GM23248 (cell line): ENCODE measurements at regions not wholly inside any gene's neighbourhood (a gene's known extent, or its start where the extent isn't known, plus 50 kb on each side); places are given as distances from the start of the nearest gene placed in this dataset.

Experiments
- DNase-seq: peaks from one replicate; pipeline ENCODE4 v3.0.0-alpha.2; 2015
- H2AFZ ChIP-seq: fragments of 200-600 bp; sonication (generic); 2 replicates; pipeline ENCODE4 v1.6.1; 2016; ENCODE audit warnings: antibody characterized with exemption
- H3F3A ChIP-seq: fragments of 200-600 bp; sonication (generic); 2 replicates; pipeline ENCODE4 v1.6.1; 2016; ENCODE audit warnings: mild to moderate bottlenecking, antibody characterized with exemption, mixed run types; ENCODE audit not compliant: insufficient read depth
- H3K27ac ChIP-seq: fragments of 200-600 bp; sonication (generic); 2 replicates; pipeline ENCODE4 v1.5.1; 2016; ENCODE audit warnings: mild to moderate bottlenecking
- H3K27me3 ChIP-seq: fragments of 200-600 bp; sonication (generic); replicated peaks from 2 replicates; pipeline ENCODE4 v1.6.1; 2016; ENCODE audit warnings: mild to moderate bottlenecking; ENCODE audit not compliant: insufficient read depth
- H3K36me3 ChIP-seq: fragments of 200-600 bp; sonication (generic); 2 replicates; pipeline ENCODE4 v1.6.1; 2016; ENCODE audit warnings: low read depth, mild to moderate bottlenecking
- H3K4me1 ChIP-seq: fragments of 200-600 bp; sonication (generic); 2 replicates; pipeline ENCODE4 v1.6.1; 2016; ENCODE audit warnings: mild to moderate bottlenecking; ENCODE audit not compliant: insufficient read depth
- H3K4me2 ChIP-seq: fragments of 200-600 bp; sonication (generic); one replicate; pipeline ENCODE4 v1.6.1; 2016; ENCODE audit warnings: mild to moderate bottlenecking; ENCODE audit not compliant: unreplicated experiment
- H3K4me3 ChIP-seq: fragments of 200-600 bp; sonication (generic); 2 replicates; pipeline ENCODE4 v1.5.1; 2016; ENCODE audit warnings: mild to moderate bottlenecking
- H3K79me2 ChIP-seq: fragments of 200-600 bp; sonication (generic); 2 replicates; pipeline ENCODE4 v1.6.1; 2016; ENCODE audit warnings: mild to moderate bottlenecking; ENCODE audit not compliant: insufficient read depth
- H3K9ac ChIP-seq: fragments of 200-600 bp; sonication (generic); 2 replicates; pipeline ENCODE4 v1.6.1; 2016; ENCODE audit warnings: mild to moderate bottlenecking
- H3K9me2 ChIP-seq: fragments of 200-600 bp; sonication (generic); 2 replicates; pipeline ENCODE4 v1.6.1; 2016; ENCODE audit warnings: mixed run types, mild to moderate bottlenecking, moderate library complexity; ENCODE audit not compliant: insufficient read depth
- H3K9me3 ChIP-seq: fragments of 200-600 bp; sonication (generic); one replicate; pipeline ENCODE4 v1.6.1; 2017; ENCODE audit warnings: low read depth
- H4K20me1 ChIP-seq: fragments of 200-600 bp; sonication (generic); 2 replicates; pipeline ENCODE4 v1.6.0; 2016; ENCODE audit not compliant: insufficient read depth
- EZH2 ChIP-seq: fragments of 200-600 bp; sonication (generic); IDR thresholded peaks from 2 replicates; pipeline ENCODE4 v1.6.1; 2018; ENCODE audit warnings: antibody characterized with exemption, mild to moderate bottlenecking; ENCODE audit not compliant: insufficient read depth, poor library complexity, severe bottlenecking
- EZH2phosphoT487 ChIP-seq: fragments of 200-600 bp; sonication (generic); IDR thresholded peaks from 2 replicates; pipeline ENCODE4 v1.6.1; 2018; ENCODE audit warnings: antibody characterized with exemption, moderate library complexity, mild to moderate bottlenecking, low read depth; ENCODE audit not compliant: insufficient read depth
- WGBS, 2 experiments: methylation state at CpG; one replicate each; pipeline ENCODE4 v1.1.6; 2015 to 2017; ENCODE audit warnings: low lambda C conversion rate in 2 of 2, low coverage in 1 of 2; ENCODE audit errors: missing lambda C conversion rate in 2 of 2; 5-methylcytosine and 5-hydroxymethylcytosine counted together
- in situ Hi-C: fragments of 300-500 bp; cut with MboI; formaldehyde crosslinking; loops from 2 replicates; pipeline ENCODE4 v1.15.0; 2020

DNA sequence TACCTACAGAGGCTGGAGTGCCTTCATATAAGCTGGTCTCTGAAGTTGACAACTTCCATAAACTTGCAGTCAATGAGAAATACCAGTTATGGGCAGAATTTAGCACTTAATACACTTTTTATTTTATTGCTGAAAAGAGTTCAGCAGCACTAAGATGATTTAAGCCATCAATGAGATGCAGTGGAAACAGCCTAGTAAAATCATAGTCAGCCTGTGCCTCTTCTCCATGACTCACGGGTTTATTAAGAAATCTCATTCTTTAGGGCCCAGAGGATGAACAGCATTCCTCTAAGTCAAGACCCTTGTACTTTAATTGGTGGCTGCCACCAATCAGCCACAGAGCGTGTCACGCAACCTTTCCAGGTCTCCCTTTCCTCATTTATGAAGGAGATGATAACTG lies 1357.9 kb upstream of the CELF4 start:
- no peaks in the 10 kb centered on the region for H3K27me3 ChIP-seq
- H2AFZ ChIP-seq = no peak overlapping the region
- no peak overlapping the region for H3K27ac ChIP-seq
- H4K20me1 ChIP-seq = no peaks in the 10 kb centered on the region
- no peaks in the 10 kb centered on the region for H3K79me2 ChIP-seq
- H3F3A ChIP-seq = no peaks in the 10 kb centered on the region
- no peaks in the 10 kb centered on the region for H3K36me3 ChIP-seq
- no peak for DNase-seq
- no peak overlapping the region for H3K4me2 ChIP-seq
- H3K4me3 ChIP-seq = no peak overlapping the region
- no peak for TF ChIP-seq EZH2phosphoT487
- no peak for TF ChIP-seq EZH2
- no peaks in the 10 kb centered on the region for H3K9me2 ChIP-seq
- 42 to 48% methylated on average over 3 of the region's 3 CpGs for WGBS, 2 experiments
- H3K4me1 ChIP-seq = no peaks in the 10 kb centered on the region
- H3K9me3 ChIP-seq = no peaks in the 10 kb centered on the region
- in situ Hi-C loops = no loop called here
- no peak overlapping the region for H3K9ac ChIP-seq

DNA sequence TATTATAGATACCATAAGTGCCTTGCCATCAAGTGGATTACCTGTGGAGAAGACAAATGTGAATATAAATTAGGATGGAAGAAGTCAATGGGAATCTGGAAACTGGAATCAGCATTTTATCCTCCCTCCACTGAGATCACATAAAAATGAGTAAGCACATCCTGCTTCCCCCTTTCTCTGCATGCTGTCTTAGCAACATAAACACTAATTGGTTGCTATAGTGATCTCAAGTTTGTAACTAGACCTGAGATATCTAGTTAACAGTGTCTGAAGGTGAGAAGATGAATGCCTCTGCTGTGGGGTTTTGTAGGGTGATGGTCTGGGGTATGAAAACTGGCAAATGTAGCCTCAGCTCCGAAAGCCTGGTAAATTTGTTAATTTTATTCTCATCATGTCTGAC lies 1357.5 kb upstream of the CELF4 start:
- Histone ChIP-seq H3F3A (no peaks in the 10 kb centered on the region), H3K9me3 (no peaks in the 10 kb centered on the region), H3K4me3 (no peak overlapping the region), H3K27ac (no peak overlapping the region), H3K9me2 (no peaks in the 10 kb centered on the region), H3K27me3 (no peaks in the 10 kb centered on the region), H3K79me2 (no peaks in the 10 kb centered on the region), H3K4me2 (no peak overlapping the region), H3K4me1 (no peaks in the 10 kb centered on the region), H4K20me1 (no peaks in the 10 kb centered on the region), H3K36me3 (no peaks in the 10 kb centered on the region), H3K9ac (no peak overlapping the region), H2AFZ (no peak overlapping the region)
- no peak for DNase-seq
- 8 to 11% methylated on average over 1 of the region's 1 CpG for WGBS, 2 experiments
- in situ Hi-C loops = no loop called here
- no peak for TF ChIP-seq EZH2
- TF ChIP-seq EZH2phosphoT487 = no peak

DNA sequence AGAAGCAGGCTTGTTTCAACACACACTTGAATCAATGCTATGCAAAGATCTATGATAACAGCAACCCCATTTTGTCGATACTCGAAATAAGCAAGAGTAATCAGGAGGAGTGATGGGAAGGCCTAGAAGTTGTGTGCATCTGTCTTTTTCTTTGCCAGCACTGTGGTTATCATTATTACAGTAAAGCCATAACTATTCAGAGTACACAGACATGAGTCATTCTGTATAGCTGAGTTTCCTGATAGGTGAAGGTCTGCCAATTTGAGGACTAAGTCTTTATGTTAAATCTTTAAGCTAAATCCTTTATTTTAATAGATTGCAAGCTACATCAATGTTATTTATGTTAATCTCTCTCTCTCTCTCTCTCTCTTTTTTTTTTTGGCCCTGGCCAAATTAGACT lies 1344.4 kb upstream of the CELF4 start:
- Histone ChIP-seq H3K9ac (no peak overlapping the region), H3K36me3 (no peaks in the 10 kb centered on the region), H3K4me3 (no peak overlapping the region), H3K4me1 (no peaks in the 10 kb centered on the region), H3F3A (no peaks in the 10 kb centered on the region), H3K27me3 (no peaks in the 10 kb centered on the region), H3K27ac (no peak overlapping the region), H3K9me2 (no peaks in the 10 kb centered on the region), H3K79me2 (no peaks in the 10 kb centered on the region), H3K9me3 (no peaks in the 10 kb centered on the region), H3K4me2 (no peak overlapping the region), H2AFZ (no peak overlapping the region), H4K20me1 (no peaks in the 10 kb centered on the region)
- TF ChIP-seq EZH2phosphoT487 = no peak
- no peak for TF ChIP-seq EZH2
- in situ Hi-C loops = no loop called here
- 44 to 49% methylated on average over 2 of the region's 2 CpGs for WGBS, 2 experiments
- no peak for DNase-seq

DNA sequence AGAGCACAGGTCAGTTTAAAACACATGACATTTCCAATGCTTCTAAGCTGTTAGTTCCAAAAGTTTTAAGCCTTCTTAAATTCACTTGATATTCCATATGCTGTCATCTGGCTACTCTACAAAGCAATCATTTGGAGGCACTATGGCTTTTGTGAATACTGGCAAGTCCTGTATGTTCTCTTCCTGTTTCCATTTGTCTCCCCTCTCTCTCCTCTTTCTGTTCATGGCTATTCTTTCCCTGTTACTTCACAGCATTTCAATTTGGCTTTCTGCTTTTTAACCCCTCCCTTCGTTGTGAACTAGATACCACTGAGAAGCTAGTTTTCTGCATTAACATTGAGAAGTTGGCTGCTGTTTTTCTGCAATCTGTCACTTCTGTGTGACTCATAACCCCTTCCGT lies 1337.2 kb upstream of the CELF4 start:
- Histone ChIP-seq H3K4me1 (no peaks in the 10 kb centered on the region), H3K79me2 (no peaks in the 10 kb centered on the region), H3K27ac (no peak overlapping the region), H3K4me3 (no peak overlapping the region), H3F3A (no peaks in the 10 kb centered on the region), H3K9me2 (no peaks in the 10 kb centered on the region), H3K36me3 (no peaks in the 10 kb centered on the region), H3K4me2 (no peak overlapping the region), H3K9me3 (no peaks in the 10 kb centered on the region), H3K9ac (no peak overlapping the region), H2AFZ (no peak overlapping the region), H3K27me3 (no peaks in the 10 kb centered on the region), H4K20me1 (no peaks in the 10 kb centered on the region)
- 2 to 10% methylated on average over 2 of the region's 2 CpGs for WGBS, 2 experiments
- no peak for DNase-seq
- in situ Hi-C loops = no loop called here
- TF ChIP-seq EZH2 (no peak), EZH2phosphoT487 (no peak)

DNA sequence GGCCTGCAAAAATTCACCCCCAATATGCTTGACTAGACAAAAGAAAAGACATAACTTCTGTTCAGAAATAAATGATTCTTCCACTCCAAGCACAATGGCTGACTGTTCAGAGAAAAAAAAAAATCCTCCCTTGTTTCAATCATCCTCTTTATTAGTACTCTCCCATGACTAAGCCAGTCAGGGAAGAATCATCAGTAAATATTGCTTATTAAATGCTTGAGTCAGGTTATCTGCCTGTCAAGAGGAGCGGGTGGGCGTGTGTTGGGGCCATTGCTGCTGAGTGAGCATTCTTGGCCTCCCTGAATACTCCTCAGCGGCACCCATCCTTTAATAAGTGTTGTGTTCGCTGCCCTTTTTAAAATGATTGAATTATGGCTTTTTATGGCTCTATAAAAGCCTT lies 1334.8 kb upstream of the CELF4 start:
- no peak for DNase-seq
- in situ Hi-C loops = no loop called here
- Histone ChIP-seq H3F3A (no peaks in the 10 kb centered on the region), H4K20me1 (no peaks in the 10 kb centered on the region), H3K4me2 (no peak overlapping the region), H3K4me3 (no peak overlapping the region), H3K27me3 (no peaks in the 10 kb centered on the region), H3K9me3 (no peaks in the 10 kb centered on the region), H3K36me3 (no peaks in the 10 kb centered on the region), H3K27ac (no peak overlapping the region), H3K9me2 (no peaks in the 10 kb centered on the region), H3K4me1 (no peaks in the 10 kb centered on the region), H2AFZ (no peak overlapping the region), H3K79me2 (no peaks in the 10 kb centered on the region), H3K9ac (no peak overlapping the region)
- TF ChIP-seq EZH2phosphoT487 (no peak), EZH2 (no peak)
- WGBS, 2 experiments = 17 to 23% methylated on average over 4 of the region's 4 CpGs
